ENCODE measurements at regions not wholly inside any gene's neighbourhood (a gene's known extent, or its start where the extent isn't known, plus 50 kb on each side); places are given as distances from the start of the nearest gene placed in this dataset.
"Not testable (repeated sequence)": the region's sequence is repeated elsewhere in the genome, so short reads cannot be mapped to it uniquely, and the experiment has no call there.

DNA sequence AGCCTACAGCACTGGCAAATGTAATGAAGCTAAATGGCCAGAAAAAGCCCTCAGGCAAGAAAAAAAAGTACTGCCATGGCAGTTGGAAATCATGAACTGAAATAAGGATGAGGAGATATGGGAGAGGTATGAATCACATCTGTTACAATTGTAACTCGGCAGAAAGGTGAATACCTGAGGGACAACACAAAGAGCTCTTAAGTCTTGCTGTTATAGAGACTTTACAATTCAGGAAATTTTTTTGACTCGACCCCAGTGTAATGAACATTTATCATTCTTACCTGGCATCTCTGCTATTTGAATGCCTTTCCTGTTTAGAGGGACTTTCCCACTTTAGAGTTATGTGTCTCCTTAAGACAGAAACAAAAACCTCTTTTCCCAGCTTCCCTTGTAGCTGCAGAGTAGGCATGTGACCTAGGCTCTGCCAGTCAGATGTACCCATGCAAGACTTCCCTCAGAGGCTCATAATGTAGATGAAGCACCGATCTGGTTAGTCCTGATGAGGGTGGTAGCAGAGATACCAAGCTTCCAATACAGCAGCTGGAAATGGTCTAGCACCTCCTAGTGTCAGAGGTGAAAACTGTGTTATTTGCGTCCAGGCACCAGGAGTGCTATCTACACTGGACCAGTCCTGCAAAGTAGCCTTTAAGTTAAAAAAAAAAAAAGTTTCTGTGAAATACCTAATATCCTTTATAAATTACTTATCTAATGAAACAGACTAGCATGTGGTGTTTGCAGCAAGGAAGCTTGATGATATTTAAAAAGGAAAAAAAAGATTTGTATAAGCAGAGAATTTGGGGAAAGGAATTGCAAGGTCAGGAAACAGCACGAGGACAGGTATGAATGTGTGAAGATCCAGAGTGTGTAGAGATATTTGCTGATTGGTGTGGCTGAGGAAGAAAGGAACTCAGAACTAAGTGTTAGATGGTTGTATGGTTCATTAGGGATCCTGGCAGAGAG is 146.9 kb upstream of the SLC1A3 start:
- in situ Hi-C loops (cut with MboI; ENCODE audit: low sequenced_read_pairs in 4 of 4) (no loop called here), intact Hi-C loops (cut with DNase I; ENCODE audit: low total_unique reads) (no loop called here)
- H3K4me3 ChIP-seq = no peak overlapping the region
- DNase-seq (no peak), ATAC-seq (no peak)
- no peaks in the 10 kb centered on the region for H3K9me3 ChIP-seq
- H3K36me3 ChIP-seq = no peaks in the 10 kb centered on the region
- no peaks in the 10 kb centered on the region for H3K27me3 ChIP-seq
- H3K27ac ChIP-seq = no peak overlapping the region
- no peaks in the 10 kb centered on the region for H3K4me1 ChIP-seq
- TF ChIP-seq, protein P1, sequence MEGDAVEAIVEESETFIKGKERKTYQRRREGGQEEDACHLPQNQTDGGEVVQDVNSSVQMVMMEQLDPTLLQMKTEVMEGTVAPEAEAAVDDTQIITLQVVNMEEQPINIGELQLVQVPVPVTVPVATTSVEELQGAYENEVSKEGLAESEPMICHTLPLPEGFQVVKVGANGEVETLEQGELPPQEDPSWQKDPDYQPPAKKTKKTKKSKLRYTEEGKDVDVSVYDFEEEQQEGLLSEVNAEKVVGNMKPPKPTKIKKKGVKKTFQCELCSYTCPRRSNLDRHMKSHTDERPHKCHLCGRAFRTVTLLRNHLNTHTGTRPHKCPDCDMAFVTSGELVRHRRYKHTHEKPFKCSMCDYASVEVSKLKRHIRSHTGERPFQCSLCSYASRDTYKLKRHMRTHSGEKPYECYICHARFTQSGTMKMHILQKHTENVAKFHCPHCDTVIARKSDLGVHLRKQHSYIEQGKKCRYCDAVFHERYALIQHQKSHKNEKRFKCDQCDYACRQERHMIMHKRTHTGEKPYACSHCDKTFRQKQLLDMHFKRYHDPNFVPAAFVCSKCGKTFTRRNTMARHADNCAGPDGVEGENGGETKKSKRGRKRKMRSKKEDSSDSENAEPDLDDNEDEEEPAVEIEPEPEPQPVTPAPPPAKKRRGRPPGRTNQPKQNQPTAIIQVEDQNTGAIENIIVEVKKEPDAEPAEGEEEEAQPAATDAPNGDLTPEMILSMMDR (IDR thresholded peaks at IDR 0.05 in 4 of 5, conservative IDR thresholded peaks at IDR 0.05 in 1 of 5) = no peak
- no peak for TF ChIP-seq POLR2A (IDR thresholded peaks at IDR 0.05)

DNA sequence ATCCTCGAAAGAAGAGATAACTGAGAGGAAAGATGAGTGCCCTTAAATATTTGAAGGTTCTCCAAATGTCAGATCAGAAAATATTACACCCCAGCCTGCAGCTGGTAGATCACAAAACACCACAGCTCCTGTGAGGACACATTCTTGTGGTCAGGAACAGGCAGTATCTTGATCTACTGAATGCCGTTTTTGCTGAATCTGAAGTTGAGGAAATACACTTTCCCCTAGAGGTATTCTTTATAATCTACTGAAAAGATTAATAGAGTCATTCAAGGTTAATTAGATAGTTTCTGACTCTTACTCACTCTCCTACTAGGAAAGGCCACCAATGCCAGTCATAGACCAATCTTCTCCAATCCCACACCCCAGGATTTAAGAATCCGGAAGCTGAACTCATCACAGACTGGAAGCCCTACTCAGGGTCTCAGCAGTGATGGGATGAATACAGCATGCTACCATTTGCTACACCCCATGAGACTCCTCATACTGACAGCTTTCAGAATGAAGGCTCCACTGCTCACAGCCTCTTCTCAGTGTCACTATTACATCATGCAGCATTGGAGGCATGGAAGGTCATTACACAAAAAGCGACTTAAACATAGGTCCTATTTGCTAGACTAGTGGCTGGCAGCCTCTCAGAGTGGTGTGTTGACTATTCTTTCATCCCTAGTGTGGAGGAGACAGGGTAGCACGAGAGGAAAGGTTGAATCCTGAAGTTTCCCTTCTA is 143.9 kb upstream of the SLC1A3 start:
- ATAC-seq = no peak
- intact Hi-C loops (cut with DNase I; ENCODE audit: low total_unique reads) (no loop called here), in situ Hi-C loops (cut with MboI; ENCODE audit: low sequenced_read_pairs in 4 of 4) (no loop called here)

DNA sequence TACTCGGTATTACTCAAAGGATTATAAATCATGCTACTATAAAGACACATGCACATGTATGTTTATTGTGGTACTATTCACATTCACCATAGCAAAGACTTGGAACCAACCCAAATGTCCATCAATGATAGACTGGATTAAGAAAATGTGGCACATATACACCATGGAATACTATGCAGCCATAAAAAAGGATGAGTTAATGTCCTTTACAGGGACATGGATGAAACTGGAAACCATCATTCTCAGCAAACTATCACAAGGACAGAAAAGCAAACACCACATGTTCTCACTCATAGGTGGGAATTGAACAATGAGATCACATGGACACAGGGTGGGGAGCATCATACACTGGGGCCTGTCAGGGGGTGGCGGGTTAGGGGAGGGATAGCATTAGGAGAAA is 130.5 kb upstream of the SLC1A3 start:
- H3K4me3 ChIP-seq; H3K4me1 ChIP-seq; H3K27ac ChIP-seq; DNase-seq; H3K9me3 ChIP-seq; H3K27me3 ChIP-seq; ATAC-seq; intact Hi-C loops (cut with DNase I; ENCODE audit: low total_unique reads); in situ Hi-C loops (cut with MboI; ENCODE audit: low sequenced_read_pairs in 4 of 4); H3K36me3 ChIP-seq: not testable (repeated sequence)

More for the DNA sequence above, 143.9 kb upstream of the SLC1A3 start:
- TF ChIP-seq, protein P1 (IDR thresholded peaks at IDR 0.05 in 4 of 5, conservative IDR thresholded peaks at IDR 0.05 in 1 of 5) = no peak
- TF ChIP-seq POLR2A (IDR thresholded peaks at IDR 0.05) = no peak
- H3K27ac ChIP-seq = no peak overlapping the region
- no peak for DNase-seq
- no peaks in the 10 kb centered on the region for H3K4me1 ChIP-seq
- H3K4me3 ChIP-seq = no peak overlapping the region
- H3K36me3 ChIP-seq = no peaks in the 10 kb centered on the region
- H3K27me3 ChIP-seq = no peaks in the 10 kb centered on the region
- no peaks in the 10 kb centered on the region for H3K9me3 ChIP-seq

DNA sequence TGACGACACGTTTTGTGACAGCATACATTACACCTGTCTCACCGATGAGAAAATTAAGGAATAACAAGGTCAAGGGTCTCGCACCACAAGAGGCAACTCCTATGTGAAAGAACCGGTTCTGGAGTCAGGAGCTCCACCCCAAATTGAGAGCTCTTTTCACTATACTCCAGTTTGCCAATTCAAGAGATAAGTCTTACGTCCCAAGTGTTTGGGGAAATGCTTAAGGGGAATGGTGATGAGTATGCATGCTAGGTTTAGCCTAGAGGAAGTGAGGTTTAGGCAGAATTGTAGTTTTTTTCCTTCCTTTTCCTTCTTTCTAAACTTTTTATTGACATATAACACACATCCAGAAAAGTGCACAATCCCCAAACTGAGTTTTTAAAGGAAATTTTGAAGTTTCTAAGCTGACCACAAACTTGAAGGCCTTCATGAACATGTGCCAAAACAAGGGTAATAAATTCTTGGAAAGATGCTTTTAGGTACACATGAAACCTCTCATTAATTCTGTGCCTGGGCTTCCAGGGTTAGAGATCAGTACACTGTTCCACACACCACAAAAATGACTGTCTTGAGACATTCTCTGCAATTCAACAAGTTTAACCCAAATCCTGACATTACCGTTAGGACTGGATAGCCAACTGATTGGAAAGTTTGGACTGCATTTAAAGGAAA is 127.6 kb upstream of the SLC1A3 start:
- no peaks in the 10 kb centered on the region for H3K9me3 ChIP-seq
- H3K4me3 ChIP-seq = no peak overlapping the region
- intact Hi-C loops (cut with DNase I; ENCODE audit: low total_unique reads) = no loop called here
- H3K27me3 ChIP-seq = no peaks in the 10 kb centered on the region
- DNase-seq (no peak), ATAC-seq (no peak)
- no peak for TF ChIP-seq POLR2A (IDR thresholded peaks at IDR 0.05)
- TF ChIP-seq, protein P1 (IDR thresholded peaks at IDR 0.05 in 4 of 5, conservative IDR thresholded peaks at IDR 0.05 in 1 of 5) = no peak
- H3K4me1 ChIP-seq = no peaks in the 10 kb centered on the region
- H3K27ac ChIP-seq = no peak overlapping the region
- H3K36me3 ChIP-seq = no peaks in the 10 kb centered on the region
- in situ Hi-C loops (cut with MboI; ENCODE audit: low sequenced_read_pairs in 4 of 4) = no loop called here
